PC-9 (cell line): ENCODE measurements at regions not wholly inside any gene's neighbourhood (a gene's known extent, or its start where the extent isn't known, plus 50 kb on each side); places are given as distances from the start of the nearest gene placed in this dataset.

Experiments
- BruUV-seq: library from RNA; stranded (reverse); fragments of 400-500 nt; replicated peaks from 2 replicates; lab custom pipeline; 2021; lab: Mats Ljungman, UMichigan
- CTCF ChIA-PET: fragments of 300-600 bp; sonication (Branson Sonifier 250); formaldehyde crosslinking; loops from one replicate; lab custom pipeline; 2022; ENCODE audit warnings: antibody characterized with exemption; lab: Charles Lee
- POLR2A ChIA-PET: fragments of 300-600 bp; sonication (Branson Sonifier 250); formaldehyde crosslinking; loops from one replicate; lab custom pipeline; 2022; ENCODE audit warnings: antibody characterized with exemption; ENCODE audit not compliant: unreplicated experiment; lab: Charles Lee
- DNase-seq, 2 experiments: peaks; one replicate each; pipeline versions ENCODE4 v3.0.0 to v3.0.0-alpha.2; 2015 to 2022; ENCODE audit warnings: mixed read lengths in 1 of 2
- H2AFZ ChIP-seq: fragments of 200-600 bp; sonication (generic); 2 replicates; pipeline ENCODE4 v1.8.1; 2017; ENCODE audit warnings: antibody characterized with exemption
- H3F3A ChIP-seq: fragments of 200-600 bp; sonication (generic); 2 replicates; pipeline ENCODE4 v1.8.1; 2017; ENCODE audit warnings: antibody characterized with exemption, mild to moderate bottlenecking, low read depth; ENCODE audit not compliant: insufficient read depth
- H3K27ac ChIP-seq: fragments of 200-600 bp; sonication (generic); 2 replicates; pipeline ENCODE4 v1.6.1; 2016; ENCODE audit warnings: mixed run types
- H3K27me3 ChIP-seq: fragments of 200-600 bp; sonication (generic); 2 replicates; pipeline ENCODE4 v1.6.1; 2016; ENCODE audit warnings: low read depth, mixed run types; ENCODE audit not compliant: insufficient read depth
- H3K36me3 ChIP-seq: fragments of 200-600 bp; sonication (generic); 2 replicates; pipeline ENCODE4 v1.6.1; 2016; ENCODE audit warnings: low read depth, mixed run types
- H3K4me1 ChIP-seq: fragments of 200-600 bp; sonication (generic); replicated peaks from 2 replicates; pipeline ENCODE4 v1.6.1; 2016; ENCODE audit warnings: mixed run types; ENCODE audit not compliant: insufficient read depth
- H3K4me2 ChIP-seq: fragments of 200-600 bp; sonication (generic); 2 replicates; pipeline ENCODE4 v1.6.1; 2017; ENCODE audit warnings: mixed run types
- H3K4me3 ChIP-seq: fragments of 200-600 bp; sonication (generic); 2 replicates; pipeline ENCODE4 v1.6.1; 2016; ENCODE audit warnings: mixed run types
- H3K79me2 ChIP-seq: fragments of 200-600 bp; sonication (generic); 2 replicates; pipeline ENCODE4 v1.6.1; 2017; ENCODE audit warnings: low read depth, mixed run types
- H3K9me2 ChIP-seq: fragments of 200-600 bp; sonication (generic); 2 replicates; pipeline ENCODE4 v1.8.1; 2017; ENCODE audit warnings: mild to moderate bottlenecking; ENCODE audit not compliant: insufficient read depth
- H3K9me3 ChIP-seq: fragments of 200-600 bp; sonication (generic); 2 replicates; pipeline ENCODE4 v1.8.1; 2016; ENCODE audit warnings: low read depth; ENCODE audit not compliant: insufficient read depth
- H4K20me1 ChIP-seq: fragments of 200-600 bp; sonication (generic); 2 replicates; pipeline ENCODE4 v1.8.1; 2017; ENCODE audit not compliant: insufficient read depth
- EZH2 ChIP-seq: fragments of 200-600 bp; sonication (generic); IDR thresholded peaks from 2 replicates; pipeline ENCODE4 v1.8.0; 2017; ENCODE audit warnings: antibody characterized with exemption, low read depth
- intact Hi-C: fragments of 100-400 bp; cut with micrococcal nuclease; formaldehyde crosslinking; loops from one replicate; pipeline ENCODE4 v1.10.0; 2022; ENCODE audit not compliant: unreplicated experiment
- TF ChIP-seq, protein P1 (sequence below): fragments of 200-600 bp; sonication (generic); conservative IDR thresholded peaks from 2 replicates; pipeline ENCODE4 v1.6.1; 2017; ENCODE audit warnings: mixed run types, antibody characterized with exemption, mild to moderate bottlenecking, moderate library complexity

- TF ChIP-seq EZH2: no peak
- TF ChIP-seq, protein P1, sequence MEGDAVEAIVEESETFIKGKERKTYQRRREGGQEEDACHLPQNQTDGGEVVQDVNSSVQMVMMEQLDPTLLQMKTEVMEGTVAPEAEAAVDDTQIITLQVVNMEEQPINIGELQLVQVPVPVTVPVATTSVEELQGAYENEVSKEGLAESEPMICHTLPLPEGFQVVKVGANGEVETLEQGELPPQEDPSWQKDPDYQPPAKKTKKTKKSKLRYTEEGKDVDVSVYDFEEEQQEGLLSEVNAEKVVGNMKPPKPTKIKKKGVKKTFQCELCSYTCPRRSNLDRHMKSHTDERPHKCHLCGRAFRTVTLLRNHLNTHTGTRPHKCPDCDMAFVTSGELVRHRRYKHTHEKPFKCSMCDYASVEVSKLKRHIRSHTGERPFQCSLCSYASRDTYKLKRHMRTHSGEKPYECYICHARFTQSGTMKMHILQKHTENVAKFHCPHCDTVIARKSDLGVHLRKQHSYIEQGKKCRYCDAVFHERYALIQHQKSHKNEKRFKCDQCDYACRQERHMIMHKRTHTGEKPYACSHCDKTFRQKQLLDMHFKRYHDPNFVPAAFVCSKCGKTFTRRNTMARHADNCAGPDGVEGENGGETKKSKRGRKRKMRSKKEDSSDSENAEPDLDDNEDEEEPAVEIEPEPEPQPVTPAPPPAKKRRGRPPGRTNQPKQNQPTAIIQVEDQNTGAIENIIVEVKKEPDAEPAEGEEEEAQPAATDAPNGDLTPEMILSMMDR: no peak
- ChIA-PET POLR2A (no interaction called here), CTCF (no interaction called here)
- DNase-seq: no peak
- Histone ChIP-seq H3K79me2 (no peaks in the 10 kb centered on the region), H2AFZ (no peak overlapping the region), H3F3A (no peaks in the 10 kb centered on the region), H3K9me3 (no peaks in the 10 kb centered on the region), H3K4me1 (no peaks in the 10 kb centered on the region), H3K4me2 (no peak overlapping the region), H3K9me2 (0 out of 2 replicates have a peak, but pooled peaks cover 5% of the 10 kb centered on the region), H3K36me3 (no peaks in the 10 kb centered on the region), H4K20me1 (no peaks in the 10 kb centered on the region), H3K27me3 (no peaks in the 10 kb centered on the region), H3K4me3 (no peak overlapping the region), H3K27ac (no peak overlapping the region)
- no TSS peak for BruUV-seq
- intact Hi-C loops: no loop called here
Measured at GRCh38 chr3:164155400-164155799, 922.9 kb downstream of the SI start.

DNA sequence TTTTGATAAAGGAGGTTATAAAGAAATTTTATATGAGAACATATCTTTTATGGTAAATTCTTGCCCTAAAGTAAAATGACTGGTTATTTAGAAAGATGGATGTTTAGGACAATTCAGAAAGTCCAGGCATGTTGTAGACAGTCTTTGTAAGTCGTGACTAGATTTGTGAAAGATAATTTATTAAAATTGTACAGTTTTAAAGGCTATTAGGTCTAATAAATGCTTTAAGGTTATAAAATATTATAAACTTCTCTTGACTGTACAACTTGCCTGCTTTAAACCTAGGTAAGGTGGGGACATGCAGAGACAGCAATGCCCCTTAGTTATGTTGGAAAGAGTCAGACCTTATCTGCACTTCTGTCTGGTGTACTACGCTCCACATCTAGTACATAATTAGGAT is 933.5 kb downstream of the SI start:
- Histone ChIP-seq H3K27ac (no peak overlapping the region), H3K36me3 (no peaks in the 10 kb centered on the region), H3K27me3 (no peaks in the 10 kb centered on the region), H3K4me1 (no peaks in the 10 kb centered on the region), H2AFZ (no peak overlapping the region), H3K4me3 (no peak overlapping the region), H3F3A (no peaks in the 10 kb centered on the region), H3K79me2 (no peaks in the 10 kb centered on the region), H3K4me2 (no peak overlapping the region), H3K9me3 (peaks cover 5% of the 10 kb centered on the region; the same call in 1 of the 2 replicates), H3K9me2 (no peaks in the 10 kb centered on the region), H4K20me1 (no peaks in the 10 kb centered on the region)
- POLR2A ChIA-PET: no interaction called here
- intact Hi-C loops: no loop called here
- no peak for DNase-seq
- TF ChIP-seq, protein P1: no peak
- no peak for TF ChIP-seq EZH2
- BruUV-seq: no TSS peak
- CTCF ChIA-PET: no interaction called here

DNA sequence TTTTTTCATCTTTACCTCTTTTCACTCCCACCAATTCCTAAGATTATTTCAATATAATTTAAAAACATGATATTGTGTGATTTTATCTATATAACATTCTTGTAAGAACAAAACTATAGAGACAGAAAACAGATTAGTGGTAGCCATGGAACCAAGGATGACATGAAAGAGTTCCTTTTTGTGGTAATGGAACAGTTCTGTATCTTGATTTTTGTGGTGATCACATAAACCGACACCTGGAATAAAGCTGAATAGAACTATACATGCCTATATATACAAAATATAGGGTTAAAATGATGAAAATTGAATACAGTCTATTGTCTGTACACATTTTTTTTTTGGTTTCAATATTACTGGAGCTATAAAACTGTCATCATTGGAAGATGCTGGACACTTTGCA is 945.4 kb downstream of the SI start:
- H3K4me3 ChIP-seq: no peak overlapping the region
- no peak for DNase-seq
- no peak overlapping the region for H3K4me2 ChIP-seq
- no TSS peak for BruUV-seq
- no peak for TF ChIP-seq EZH2
- ChIA-PET CTCF (interaction anchor here (0.6 kb wide), 1 partner anchor 1060 kb away, joined by 3 read pairs; no protein-coding TSS in a partner anchor), POLR2A (no interaction called here)
- intact Hi-C loops: no loop called here
- H3F3A ChIP-seq: no peaks in the 10 kb centered on the region
- no peak overlapping the region for H3K27ac ChIP-seq
- no peaks in the 10 kb centered on the region for H3K4me1 ChIP-seq
- no peaks in the 10 kb centered on the region for H4K20me1 ChIP-seq
- no peaks in the 10 kb centered on the region; the same call in 1 of the 2 replicates for H3K9me2 ChIP-seq
- no peaks in the 10 kb centered on the region for H3K79me2 ChIP-seq
- no peaks in the 10 kb centered on the region for H3K36me3 ChIP-seq
- no peaks in the 10 kb centered on the region for H3K27me3 ChIP-seq
- no peaks in the 10 kb centered on the region for H3K9me3 ChIP-seq
- H2AFZ ChIP-seq: no peak overlapping the region
